ENCODE measurements at regions not wholly inside any gene's neighbourhood (a gene's known extent, or its start where the extent isn't known, plus 50 kb on each side); places are given as distances from the start of the nearest gene placed in this dataset.

DNA sequence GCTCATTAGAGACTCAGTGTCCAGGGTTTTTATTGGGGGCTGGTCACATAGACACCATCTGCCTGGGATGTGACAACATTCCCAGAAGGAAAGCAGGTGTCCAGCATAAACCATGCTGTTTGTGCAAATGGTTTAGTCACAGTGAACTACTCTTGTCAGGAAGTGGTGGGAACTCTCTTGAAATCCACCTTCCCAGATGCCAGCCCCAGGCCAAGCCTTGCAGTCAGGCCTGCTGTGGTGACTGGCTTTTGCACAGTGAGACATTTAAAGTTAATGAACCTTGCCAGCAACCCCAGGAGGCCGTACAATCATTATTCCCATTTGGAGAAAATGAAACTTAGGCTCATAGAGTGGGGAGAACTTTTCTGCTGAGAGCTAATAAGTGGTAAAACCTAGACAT, 242.5 kb upstream of the KCNG1 start:
- DNase-seq, result no peak

DNA sequence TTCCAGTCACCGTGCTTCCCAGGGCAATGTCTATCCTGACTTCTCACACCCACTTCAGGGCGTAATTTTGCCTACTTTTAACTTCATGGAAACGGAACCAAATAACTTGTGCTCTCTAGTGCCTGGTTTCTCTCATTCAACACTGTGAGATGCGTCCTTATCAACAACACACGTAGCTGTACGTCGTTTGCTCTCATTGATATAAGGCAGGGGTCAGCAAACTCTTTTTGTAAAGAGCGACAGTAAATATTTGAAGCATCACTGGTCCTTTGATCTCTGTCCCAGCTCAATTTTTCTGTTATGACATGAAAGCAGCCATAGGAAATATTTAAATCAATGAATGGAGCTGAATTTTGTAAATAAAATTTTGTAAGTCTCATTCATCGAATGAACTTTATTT, 239.3 kb upstream of the KCNG1 start:
- no peak for DNase-seq

DNA sequence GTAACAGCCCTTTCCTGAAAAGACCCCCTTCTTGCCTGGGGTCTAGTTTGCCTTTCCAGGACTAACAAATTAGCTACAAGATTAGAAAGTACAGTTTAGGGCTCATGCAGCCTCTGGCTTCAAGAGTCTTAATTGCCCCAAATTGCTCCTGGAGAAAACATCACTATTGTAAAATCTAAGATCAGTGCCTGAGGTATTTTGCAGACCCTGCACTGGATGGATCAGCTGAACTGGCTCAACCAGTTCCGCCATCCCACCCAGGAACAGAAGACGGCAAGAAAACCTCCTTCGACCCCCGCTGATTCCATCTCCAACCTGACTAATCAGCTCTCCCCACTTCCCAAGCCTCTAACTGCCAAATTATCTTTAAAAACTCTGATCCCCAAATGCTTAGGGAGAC, 236.5 kb upstream of the KCNG1 start:
- DNase-seq, result no peak

- no peak for DNase-seq
These were observed 235.8 kb upstream of the KCNG1 start for GRCh38 chr20:51258582-51259165.

DNA sequence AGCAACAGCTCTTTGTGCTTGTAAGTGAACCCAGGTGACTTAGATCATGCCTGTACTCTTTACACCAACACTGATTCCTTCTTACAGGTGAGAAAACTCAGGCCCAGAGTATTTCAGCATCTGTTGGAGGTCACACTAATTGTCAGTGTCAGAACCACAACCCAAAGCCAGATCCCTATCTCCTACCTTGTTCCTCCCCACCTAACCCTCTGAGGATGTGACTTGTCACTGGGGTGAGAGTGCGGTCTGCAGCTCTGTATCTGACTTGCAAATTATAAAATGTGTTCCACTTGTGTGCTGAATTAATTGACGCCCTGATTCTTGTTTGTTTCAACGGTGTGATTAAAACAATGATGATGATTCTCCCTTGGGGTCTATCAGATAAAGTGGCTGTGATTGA, 232.5 kb upstream of the KCNG1 start:
- no peak for DNase-seq

- no peak for DNase-seq
These were observed 230.4 kb upstream of the KCNG1 start for GRCh38 chr20:51253280-51253679.

DNA sequence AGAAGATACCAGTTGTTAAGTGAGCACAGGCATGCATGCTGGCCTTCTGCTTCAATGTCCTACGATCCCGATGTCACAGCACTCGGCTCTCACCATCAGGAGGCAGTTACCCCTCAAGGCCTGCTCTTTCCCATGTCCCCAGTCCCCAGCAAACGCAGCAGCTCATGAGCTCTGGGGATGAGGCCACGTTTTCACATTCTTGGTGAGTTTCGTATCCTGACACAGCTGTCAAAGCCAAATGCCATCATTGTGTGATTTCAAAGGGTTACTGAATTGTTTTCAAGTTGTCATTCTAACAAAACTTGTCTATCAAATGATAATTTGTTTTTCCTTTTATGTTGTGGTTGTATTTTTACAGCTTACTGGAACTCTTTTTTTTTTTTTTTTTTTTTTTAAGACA, 226.9 kb upstream of the KCNG1 start:
- DNase-seq, result no peak

- DNase-seq, result no peak
These were observed 226.3 kb upstream of the KCNG1 start for GRCh38 chr20:51249215-51249614.

- no peak for DNase-seq
These were observed 221.6 kb upstream of the KCNG1 start for GRCh38 chr20:51244466-51244865.

DNA sequence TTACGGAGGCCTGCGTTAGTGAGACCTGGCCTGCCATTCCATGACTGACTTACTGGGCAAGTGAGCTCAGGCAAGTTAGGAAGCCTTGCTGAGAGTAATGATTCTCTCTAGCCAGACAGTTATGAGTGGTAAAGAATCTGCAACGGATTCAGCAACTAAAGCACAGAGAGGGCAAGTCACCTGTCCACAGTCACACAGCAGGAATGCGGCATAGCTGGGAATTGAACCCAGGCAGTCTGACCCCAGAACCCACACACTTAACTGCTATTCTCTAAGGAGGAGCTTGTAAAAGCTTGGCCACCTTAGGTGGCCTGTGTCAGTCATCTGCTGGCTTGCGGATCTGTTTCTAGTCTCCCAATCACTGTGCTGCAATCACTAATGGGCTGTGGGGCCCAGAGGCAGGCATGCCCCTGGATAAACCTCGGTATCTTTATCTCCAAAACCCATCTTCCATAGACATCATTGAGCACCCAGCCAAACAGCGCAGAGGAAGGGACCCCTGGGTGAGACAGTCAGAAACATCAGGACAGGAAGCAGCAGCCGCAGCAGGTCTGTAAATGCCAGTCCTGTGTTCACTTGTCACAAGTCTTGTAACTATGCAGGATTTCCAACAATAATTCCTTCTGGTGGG, 215.9 kb upstream of the KCNG1 start:
- no peak for DNase-seq

GRCh38 chr20:51237791-51238190, 214.9 kb upstream of the KCNG1 start:
- no peak for DNase-seq

- no peak for DNase-seq
These were observed 214.4 kb upstream of the KCNG1 start for GRCh38 chr20:51237278-51237677.

- DNase-seq, result no peak
These were observed 213.5 kb upstream of the KCNG1 start for GRCh38 chr20:51236421-51236820.

DNA sequence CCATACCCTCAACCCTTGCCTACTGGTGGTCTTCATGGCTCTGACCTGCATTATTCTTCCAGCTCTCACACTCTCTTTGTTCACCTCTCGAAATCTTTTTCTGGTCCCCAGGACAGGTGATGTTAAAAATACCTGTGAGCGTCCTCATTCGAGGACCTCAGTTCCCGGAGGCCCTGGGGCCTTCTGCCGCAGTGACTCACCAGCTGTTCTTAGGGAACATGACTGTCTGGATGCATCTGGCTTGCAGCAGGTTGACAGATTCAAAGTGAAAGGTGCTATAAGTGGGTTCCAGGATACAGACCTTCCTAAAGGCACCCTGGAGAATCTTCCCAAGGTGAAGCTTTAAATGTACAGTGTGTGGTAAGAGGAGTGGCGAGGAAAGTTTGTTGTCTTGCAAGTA, 210.4 kb upstream of the KCNG1 start:
- DNase-seq, result no peak

DNA sequence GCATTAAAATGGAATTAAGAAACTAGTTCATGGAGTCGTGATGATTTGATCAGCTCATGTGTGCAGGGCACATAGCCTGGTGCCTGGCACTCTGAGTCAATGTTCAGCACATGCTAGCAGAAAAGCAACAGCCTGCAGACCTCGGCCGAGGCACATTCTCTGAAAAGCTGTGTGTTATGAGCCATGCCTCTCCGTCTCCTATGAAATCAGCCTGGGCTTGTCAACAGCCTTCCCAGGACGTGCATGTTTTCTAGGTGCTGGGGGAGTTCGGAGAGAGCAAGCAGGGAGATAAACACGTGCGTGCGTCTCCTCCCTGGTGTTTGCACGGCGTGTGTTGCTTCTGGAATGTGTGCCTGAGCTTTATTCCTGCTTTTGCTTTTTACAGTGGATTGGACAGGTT, 207.8 kb upstream of the KCNG1 start:
- no peak for DNase-seq

- no peak for DNase-seq
These were observed 205.9 kb upstream of the KCNG1 start for GRCh38 chr20:51228763-51229162.

DNA sequence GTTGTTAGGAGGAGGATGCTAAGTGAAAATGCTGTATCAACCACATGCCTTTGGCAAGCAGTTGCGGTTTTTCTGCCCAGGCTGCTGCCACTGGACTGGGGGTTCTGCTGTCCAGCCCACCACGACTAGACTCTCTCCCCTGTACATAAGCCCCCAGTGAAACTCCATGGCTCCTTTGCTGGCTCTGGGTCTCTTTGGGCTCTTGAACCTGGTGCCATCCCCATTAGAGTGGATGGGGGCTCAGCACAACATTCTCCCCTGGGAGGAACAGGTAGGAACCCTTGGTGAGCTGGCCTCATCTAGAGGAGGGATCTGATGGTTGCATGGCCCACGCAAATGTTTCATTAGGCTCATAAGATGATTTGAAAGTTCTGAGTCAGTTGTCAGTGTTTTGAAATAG, 204.8 kb upstream of the KCNG1 start:
- DNase-seq, result no peak

DNA sequence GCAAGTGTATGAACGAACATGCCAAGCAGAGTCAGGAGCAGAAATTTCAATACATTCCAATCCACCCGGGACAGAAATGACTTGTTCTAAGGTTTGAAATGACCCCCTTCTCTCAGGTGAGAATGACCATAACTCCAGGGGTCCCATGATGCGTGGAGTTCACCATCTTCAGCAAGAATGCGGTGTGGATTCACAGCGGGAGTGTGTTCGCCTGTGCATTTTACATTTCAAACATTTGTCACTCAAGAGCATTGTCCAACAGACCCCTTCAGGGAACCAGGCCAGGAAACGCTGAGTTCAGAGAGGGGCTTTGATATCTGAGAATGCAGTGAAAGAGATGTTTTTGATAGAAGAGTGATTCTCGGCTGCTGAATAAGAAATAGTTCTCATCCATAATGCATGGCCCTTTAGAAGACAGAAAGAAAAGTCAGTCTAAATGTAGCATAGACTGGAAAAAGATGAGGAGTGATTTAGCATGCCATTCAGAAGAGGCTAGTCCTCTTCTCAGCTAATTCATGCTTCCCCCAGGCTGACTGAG, 200.3 kb upstream of the KCNG1 start:
- DNase-seq, result no peak

DNA sequence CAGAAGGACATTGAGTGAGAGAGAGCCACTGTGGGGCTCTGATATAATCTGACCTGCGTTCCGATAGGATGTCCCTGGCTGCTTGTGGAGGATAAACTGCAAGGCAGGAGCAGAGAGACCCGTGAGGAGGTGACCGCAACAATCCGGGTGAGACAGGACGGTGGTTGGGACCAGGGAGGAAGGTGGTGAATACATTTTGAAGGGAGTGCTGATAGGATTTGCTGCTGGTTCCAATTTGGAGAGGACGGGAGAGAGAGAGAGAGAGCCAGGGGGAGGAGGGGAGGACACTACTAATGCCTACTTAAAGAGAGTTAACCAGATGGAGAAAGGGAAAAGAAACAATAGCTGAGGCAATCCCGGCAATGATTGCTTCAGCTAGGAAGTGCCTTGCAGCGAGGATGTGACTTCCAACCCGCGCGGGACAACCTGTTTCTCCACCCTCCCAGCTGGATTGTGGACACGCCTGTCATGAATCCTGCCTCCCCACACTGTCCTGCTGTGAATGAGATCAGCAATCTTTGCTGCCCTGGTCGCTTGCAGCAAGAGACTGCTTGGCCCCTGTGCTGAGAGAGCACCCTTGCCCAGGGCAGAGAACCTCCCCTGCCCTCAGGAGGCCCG, 199.0 kb upstream of the KCNG1 start:
- no peak for DNase-seq

DNA sequence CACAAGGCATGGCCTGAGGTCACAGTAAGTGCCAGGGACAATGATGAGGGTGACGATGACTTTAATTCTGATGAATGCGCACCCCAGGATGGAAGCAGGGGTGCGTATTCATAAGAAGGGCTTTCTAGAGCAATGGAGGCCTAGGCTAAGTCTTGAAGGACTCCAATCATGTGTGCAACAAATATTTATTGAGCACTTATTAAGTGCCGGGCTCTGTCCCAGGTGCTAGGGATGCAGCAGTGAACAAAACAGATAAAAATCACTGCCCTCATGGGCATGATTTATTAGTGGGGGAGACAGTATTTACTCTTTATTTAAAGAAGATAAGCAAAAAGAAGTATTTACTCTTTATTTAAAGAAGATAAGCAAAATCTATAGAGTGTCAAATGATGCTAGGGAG, 198.2 kb upstream of the KCNG1 start:
- no peak for DNase-seq

- no peak for DNase-seq
These were observed 197.4 kb upstream of the KCNG1 start for GRCh38 chr20:51220293-51220706.

- no peak for DNase-seq
These were observed 196.6 kb upstream of the KCNG1 start for GRCh38 chr20:51219544-51219943.

DNA sequence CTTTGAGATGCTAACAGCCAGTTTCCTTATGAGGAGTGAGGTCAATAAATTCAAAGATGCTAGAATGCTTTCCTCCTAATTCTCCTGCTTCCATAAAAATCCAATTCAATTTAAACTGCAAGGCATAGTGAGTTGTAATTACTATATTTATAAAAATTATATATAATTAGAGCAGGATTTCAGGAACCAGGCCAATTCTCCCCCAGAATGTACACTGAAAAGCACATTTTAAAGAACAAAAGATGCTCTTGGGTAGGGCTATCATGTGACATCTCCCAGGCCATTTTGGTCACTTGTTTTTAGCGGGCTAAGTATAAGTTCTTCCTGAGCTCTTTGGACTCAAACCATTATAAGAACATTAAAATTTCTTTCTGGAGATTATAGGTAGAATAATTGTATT, 195.7 kb upstream of the KCNG1 start:
- no peak for DNase-seq

- no peak for DNase-seq
These were observed 194.6 kb upstream of the KCNG1 start for GRCh38 chr20:51217347-51218045.

Measured in HCEC 1CT (cell line).